T47D (cell line): ENCODE measurements at regions not wholly inside any gene's neighbourhood (a gene's known extent, or its start where the extent isn't known, plus 50 kb on each side); places are given as distances from the start of the nearest gene placed in this dataset.

Experiments
- DNase-seq, 2 experiments: peaks; one replicate each; pipeline versions ENCODE4 v3.0.0 to v3.0.0-alpha.2; 2011 to 2012; ENCODE audit warnings: low read depth in 1 of 2, low spot score in 1 of 2
- JUND ChIP-seq: IDR thresholded peaks from 2 replicates; pipeline ENCODE4 v1.6.1; 2012; ENCODE audit warnings: low read depth
- in situ Hi-C: cut with HindIII; loops from 2 replicates; pipeline ENCODE4 v1.10.0; 2016; ENCODE audit warnings: low sequenced_read_pairs, low pct_unique_long_range_greater_than_20kb

- no peak for DNase-seq
- no peak for TF ChIP-seq JUND
- in situ Hi-C loops = no loop called here
Measured at GRCh38 chr2:149670086-149670485, 82.5 kb upstream of the MMADHC start.

- no peak for TF ChIP-seq JUND
- DNase-seq = no peak
- in situ Hi-C loops = no loop called here
Measured at GRCh38 chr2:149666809-149667320, 79.3 kb upstream of the MMADHC start.

DNA sequence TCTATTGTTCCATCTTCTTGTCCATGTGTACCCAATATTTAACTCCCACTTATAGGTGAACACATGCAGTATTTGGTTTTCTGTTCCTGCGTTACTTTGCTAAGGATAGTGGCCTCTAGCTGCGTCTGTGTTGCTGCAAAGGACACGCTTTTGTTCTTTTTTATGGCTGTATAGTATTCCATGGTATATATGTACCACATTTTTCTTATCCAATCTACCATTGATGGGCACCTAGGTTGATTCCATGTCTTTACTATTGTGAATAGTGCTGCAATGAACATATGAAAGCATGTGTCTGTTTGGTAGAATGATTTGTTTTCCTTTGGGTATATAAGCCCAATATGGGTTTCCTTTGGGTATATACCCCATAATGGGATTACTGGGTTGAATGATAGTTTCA, 77.3 kb upstream of the MMADHC start:
- TF ChIP-seq JUND = no peak
- no peak for DNase-seq
- in situ Hi-C loops = no loop called here

- no peak for TF ChIP-seq JUND
- in situ Hi-C loops = no loop called here
- DNase-seq = no peak
Measured at GRCh38 chr2:149662556-149662955, 75.0 kb upstream of the MMADHC start.

- TF ChIP-seq JUND = no peak
- peak in 1 of 2 experiments; percentile 6 for DNase-seq
- in situ Hi-C loops = no loop called here
Measured at GRCh38 chr2:149661844-149662243, 74.3 kb upstream of the MMADHC start.

DNA sequence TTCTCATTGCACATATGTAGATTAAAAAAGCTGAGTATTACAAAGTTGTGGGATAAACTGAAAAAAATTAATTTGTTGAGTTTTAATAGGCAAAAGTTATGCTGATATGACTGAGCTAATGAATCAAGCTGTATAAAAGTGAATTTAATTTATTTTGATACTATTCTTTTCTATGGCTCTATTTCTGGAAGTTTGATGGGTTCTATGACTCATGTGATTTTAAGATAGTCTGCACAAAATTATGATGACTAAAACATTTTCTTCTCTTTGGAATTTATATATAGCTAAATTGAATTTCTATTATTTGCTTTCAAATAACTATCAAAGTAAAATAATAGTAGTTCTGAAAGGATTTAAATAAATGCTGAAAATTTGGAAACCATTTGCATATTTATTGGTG, 71.0 kb upstream of the MMADHC start:
- in situ Hi-C loops = no loop called here
- DNase-seq = no peak
- no peak for TF ChIP-seq JUND

GRCh38 chr2:149657401-149658040, 69.9 kb upstream of the MMADHC start:
- no peak for TF ChIP-seq JUND
- DNase-seq = no peak
- in situ Hi-C loops = no loop called here

DNA sequence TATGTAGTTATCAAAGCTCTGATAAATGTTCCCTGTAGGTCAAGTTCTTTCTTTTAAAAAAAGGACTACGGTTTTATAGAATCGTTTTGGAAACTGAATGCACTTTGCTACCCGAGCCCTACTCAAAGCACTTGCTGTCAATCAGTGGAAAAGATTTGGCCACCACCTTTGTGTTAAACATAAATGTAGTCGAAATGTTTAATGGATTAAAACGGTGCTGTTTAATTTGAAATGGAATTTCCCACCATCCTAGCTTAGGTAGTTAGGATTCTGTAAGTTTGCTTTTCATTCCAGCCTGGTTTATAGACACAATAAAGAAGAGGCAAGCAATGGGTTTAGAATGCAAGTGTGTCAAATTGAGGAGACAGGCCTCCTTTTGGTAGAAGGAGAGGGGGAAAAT, 69.4 kb upstream of the MMADHC start:
- TF ChIP-seq JUND = no peak
- DNase-seq = no peak
- in situ Hi-C loops = no loop called here

DNA sequence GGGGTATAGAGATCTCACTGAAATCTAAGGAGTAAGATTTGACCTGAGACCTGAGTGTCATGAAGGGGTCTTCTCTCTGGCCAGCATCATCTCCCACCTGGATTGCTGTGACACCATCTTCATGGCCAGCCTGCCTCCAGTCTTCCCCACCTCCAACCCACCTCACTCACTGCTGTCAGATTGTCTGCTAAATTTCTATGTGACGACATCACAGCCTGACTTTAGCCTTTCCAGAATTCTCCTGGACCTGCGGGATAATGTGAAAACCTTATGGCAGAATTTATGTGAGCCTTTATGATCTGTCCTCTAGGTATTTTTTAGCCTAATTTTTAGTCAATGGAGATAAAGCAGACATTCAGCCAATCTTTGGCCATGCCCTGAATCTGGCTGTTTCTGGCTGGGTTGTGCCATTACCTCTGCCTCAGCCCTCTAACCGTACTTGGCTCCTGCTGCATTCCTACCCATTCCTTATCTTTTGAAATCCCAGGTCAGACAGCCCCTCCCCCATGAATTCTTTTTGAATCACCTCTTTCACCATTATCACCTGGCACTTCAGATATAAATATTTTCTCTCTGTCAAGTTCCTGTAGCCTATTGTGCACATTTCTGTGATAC, 66.4 kb upstream of the MMADHC start:
- DNase-seq = no peak
- in situ Hi-C loops = no loop called here
- no peak for TF ChIP-seq JUND

- no peak for DNase-seq
- in situ Hi-C loops = no loop called here
- no peak for TF ChIP-seq JUND
Measured at GRCh38 chr2:149652926-149653325, 65.4 kb upstream of the MMADHC start.

DNA sequence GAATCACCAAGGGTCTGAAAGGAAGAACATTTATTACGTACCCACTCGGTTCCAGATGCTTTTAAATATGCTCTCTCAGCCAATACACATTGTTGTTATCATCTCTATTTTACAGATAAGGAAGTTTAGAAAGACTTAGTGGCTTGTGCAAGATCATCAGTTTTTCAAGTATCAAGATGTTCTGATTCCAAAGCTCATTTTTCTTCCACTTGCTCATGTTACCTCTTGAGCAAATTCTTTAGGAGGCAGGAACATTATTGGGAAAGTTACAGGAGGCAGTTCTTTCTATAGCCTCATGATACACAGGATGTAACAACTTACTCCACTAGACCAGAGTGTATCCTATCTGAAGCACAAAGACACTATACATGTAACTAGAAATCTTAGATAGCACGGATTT, 65.0 kb upstream of the MMADHC start:
- TF ChIP-seq JUND = no peak
- in situ Hi-C loops = no loop called here
- DNase-seq = no peak

DNA sequence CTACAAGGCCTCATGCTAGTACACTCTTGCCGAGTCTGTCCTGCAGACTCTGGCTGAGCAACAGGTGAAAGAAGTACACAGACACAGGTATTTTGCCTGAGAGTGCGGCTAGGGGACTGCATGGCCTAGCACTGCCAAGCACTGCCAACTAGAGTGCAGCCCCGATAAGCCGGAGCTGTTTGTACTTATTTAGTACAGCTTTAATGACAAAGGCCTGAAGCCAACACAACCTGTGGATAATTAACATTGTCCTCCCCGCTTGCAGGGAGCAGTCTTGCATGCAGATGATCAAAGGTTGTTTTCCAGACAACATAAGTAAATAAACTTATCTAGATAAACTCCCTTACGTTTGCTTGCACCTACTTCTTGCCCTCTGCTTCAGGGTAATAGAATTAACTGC, 63.7 kb upstream of the MMADHC start:
- in situ Hi-C loops = no loop called here
- DNase-seq = no peak
- no peak for TF ChIP-seq JUND

- TF ChIP-seq JUND = no peak
- DNase-seq = no peak
- in situ Hi-C loops = no loop called here
Measured at GRCh38 chr2:149650006-149650405, 62.4 kb upstream of the MMADHC start.
